HG03066 (cell line): ENCODE measurements at regions not wholly inside any gene's neighbourhood (a gene's known extent, or its start where the extent isn't known, plus 50 kb on each side); places are given as distances from the start of the nearest gene placed in this dataset.

Experiments used
- ATAC-seq: cut with Tn5 transposase; IDR thresholded peaks from one replicate; pipeline ENCODE4 v1.9.1; 2021; ENCODE audit warnings: low read depth; ENCODE audit not compliant: unreplicated experiment

DNA sequence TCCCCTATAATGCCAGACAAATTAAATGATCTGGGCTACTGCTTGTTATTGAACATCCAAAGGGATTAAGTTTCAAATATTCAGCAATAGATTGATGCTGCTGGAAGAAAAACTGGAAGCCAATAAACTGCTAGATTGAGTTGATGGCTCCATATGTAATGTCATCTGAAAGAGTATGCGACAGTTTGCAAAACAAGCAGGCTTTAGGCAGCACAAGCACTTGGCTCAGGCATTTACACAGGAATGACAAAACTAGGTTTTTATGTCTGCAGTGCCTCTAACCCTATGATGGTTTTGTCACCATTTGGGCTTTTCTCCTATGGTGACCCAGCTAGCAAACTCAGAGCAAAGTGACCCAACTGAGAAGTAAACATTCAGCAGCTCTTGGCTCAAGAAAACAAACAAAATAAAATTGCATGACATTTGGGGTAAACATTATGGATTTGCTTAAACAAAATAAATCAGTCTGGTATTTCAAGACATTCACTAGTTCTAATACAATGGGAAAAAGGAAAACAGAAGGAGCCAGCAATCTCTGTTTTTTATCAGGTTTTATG lies 978.5 kb downstream of the DTWD2 start:
- ATAC-seq = no peak

DNA sequence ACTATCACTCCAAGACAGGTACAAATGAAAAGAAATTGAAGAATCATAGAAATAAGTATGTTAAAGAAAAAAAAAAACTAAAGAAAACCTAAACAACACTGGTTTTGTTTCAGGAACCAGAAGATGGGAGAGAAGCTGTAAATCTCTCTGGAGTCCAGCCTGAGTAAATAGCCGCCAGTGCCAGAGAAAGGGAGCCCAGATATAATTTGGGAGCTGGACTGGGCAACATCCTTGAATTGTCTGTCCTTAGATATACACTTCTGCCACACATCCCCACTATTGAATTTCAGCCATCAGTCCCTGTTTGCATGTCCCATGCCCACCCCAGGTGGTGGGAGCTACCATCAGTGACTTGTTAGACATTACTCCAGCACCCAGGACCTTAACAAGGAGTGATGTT lies 979.6 kb downstream of the DTWD2 start:
- no peak for ATAC-seq

- ATAC-seq = no peak
Measured at GRCh38 chr5:118007262-118007661, 981.1 kb downstream of the DTWD2 start.

- no peak for ATAC-seq
Measured at GRCh38 chr5:118006219-118006618, 982.1 kb downstream of the DTWD2 start.

DNA sequence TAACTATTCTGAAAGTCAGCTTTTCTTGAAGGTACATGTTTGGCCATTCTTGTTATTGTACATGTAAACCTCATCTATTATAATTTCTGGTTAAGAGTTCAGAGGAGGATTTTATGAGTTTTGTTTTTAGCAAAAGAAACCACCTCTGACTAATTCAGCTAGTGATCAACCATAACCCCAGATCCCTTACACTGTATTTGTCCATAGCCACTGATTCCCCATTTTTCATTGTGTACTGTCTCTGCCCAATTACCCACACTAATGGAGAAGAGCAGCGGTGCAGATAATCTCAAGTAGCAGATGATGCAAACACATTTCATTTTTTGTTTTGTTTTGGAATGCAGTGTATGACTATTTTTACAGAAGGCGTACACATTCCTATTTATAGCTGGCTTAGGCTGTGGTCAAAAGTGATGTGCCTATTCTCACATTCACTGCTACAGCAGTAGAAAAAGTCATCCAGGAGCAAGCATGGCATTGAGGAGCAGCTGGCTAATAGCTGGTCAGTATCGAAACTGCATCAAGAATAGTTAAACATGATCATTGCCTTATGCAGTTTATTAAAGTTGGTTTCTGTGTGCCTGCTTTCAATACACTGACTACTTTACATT lies 988.3 kb downstream of the DTWD2 start:
- no peak for ATAC-seq

DNA sequence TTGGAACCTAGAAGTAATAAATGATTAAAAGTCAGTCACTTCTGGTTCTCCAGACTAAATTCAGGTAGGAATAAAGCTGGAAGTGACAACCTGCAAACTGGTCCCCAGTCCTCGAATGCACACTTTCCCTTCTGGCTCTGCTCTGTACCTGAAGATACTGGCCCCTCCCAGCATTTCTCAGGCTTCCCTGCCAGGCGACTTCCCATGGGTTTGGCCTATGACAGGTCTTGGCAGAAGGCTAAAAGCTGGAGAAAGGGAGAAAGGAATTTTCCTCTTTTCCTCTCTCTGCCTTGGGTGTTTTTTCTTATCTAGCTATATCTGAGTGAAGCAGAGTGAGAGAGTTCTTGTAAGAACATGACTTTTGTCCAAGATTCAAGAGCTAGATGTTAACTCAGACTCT lies 1005.7 kb downstream of the DTWD2 start:
- no peak for ATAC-seq

- ATAC-seq = no peak
Measured at GRCh38 chr5:117973785-117974184, 1014.6 kb downstream of the DTWD2 start.

DNA sequence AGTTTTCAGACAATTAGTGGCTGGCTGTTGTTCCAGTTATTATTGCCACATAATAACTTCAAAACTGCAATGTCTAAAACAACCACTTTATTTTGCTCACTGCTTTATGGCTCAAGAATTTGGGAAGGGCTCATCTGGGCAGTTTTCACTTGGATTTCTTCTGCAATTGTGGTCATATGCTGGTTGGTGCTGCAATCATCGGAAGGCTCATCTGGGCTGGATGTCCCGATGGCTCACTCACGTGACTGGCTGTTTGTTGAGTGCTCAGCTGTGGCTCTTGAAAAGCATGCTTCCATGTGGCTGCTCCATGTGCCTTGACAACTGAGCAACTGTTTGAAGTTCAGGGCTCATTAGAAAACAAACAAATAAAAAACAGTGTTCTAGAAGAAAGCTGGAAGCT lies 1032.5 kb downstream of the DTWD2 start:
- no peak for ATAC-seq

DNA sequence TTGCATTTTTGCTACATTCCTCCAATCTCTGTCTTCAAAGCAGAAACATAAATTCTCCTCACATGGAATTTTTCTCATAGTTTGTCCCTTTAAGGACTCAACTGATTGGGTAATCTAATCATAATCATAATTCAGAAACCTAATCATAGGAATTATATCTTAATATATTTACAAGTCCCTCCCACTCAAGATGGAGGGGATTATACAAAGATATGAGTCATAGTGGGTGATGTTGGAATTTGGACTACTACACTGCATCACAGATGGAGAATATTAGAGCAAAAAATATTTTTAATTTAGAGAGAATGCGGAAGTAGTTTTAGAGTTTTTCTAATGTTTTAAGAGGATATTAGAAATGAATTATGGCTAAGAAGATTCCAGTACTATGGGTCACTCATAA lies 1034.0 kb downstream of the DTWD2 start:
- ATAC-seq = no peak

DNA sequence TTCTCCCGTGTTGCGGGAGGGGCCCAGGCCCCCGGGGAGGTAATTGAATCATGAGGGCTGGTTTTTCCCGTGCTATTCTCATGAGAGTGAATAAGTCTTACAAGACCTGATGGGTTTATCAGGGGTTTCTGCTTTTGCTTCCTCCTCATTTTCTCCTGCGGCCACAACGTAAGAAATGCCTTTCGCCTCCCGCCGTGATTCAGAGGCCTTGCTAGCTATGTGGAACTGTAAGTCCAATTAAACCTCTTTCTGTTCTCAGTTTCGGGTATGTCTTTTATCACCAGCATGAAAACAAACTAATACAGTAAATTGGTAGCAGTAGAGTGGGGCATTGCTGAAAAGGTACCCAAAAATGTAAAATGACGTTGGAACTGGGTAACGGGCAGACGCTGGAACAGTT lies 1035.1 kb downstream of the DTWD2 start:
- no peak for ATAC-seq

- ATAC-seq = no peak
Measured at GRCh38 chr5:117947836-117948235, 1040.5 kb downstream of the DTWD2 start.

DNA sequence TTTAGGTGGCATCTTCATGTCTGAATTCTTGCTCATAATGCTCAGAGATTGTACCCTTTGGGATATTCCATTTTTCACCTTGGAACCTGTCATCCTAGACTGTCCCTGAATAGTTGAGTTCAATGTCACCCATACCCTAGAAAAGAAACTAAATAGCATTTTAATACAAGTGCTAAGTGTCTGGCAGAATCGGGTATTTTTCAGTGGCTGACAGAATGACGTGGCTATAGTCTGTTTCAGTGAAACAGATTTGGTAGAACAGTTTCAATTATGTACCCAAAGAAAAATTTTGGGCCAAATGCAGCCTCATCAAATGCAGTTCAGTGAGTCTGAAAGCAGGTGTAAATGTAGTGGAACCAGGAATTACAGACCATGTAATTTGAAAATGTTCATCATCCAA lies 1041.2 kb downstream of the DTWD2 start:
- no peak for ATAC-seq

DNA sequence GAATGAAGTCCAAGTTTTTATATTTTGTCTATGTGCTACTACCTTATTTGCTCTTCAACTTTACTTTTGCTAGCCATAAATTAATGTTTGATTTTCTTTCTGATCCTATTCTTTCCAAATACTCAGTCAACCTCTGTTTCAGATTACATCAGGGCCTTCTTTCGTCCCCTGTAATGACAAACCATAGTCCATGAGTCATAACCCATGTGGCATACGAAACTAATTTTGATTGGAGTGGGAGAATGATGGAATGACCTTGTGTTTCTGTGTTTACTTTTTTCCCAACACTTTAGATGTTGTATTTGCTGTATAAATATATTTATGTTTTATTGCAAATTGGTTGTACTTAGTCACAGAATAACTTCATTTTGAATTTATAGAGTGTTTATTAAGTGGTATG lies 1043.1 kb downstream of the DTWD2 start:
- ATAC-seq = no peak

- ATAC-seq = no peak
Measured at GRCh38 chr5:117943541-117943940, 1044.8 kb downstream of the DTWD2 start.

- ATAC-seq = no peak
Measured at GRCh38 chr5:117942861-117943519, 1045.4 kb downstream of the DTWD2 start.

DNA sequence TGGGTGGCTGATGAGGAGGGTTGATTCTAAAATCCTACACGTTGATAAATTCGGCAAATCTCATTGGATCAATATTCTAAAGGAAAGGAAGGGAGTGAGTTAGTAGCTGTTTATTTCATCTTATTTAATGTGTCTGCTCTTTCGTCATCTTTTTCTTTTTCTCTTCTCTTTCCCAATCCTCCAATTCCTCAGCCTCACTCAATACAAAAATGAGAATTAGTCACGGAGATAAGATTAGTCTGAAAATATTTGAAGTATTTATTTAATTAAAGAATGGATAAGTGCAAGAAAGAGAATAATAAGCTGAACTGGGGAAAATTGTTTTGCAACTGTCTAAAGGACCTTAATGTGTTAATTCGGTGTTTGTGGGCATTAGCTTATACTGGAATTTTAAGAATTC lies 1095.1 kb downstream of the DTWD2 start:
- no peak for ATAC-seq

DNA sequence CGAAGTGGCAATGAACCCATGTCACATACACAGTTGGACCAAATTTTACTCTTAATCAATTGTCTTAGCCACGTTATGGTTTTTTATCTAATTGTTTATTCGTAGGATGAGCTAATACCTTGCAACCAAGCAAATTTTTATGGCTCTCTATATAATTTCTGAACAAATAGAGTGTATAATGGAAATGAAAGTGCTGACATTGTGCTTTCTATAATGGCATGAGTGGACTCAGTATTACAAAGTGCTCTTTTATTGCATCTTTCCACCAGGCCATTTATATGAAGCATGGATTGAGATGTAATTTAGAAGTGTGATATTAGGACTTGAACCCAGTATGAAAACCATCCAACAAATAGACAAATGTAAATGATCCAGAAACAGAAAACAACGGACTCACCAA lies 1096.0 kb downstream of the DTWD2 start:
- no peak for ATAC-seq

DNA sequence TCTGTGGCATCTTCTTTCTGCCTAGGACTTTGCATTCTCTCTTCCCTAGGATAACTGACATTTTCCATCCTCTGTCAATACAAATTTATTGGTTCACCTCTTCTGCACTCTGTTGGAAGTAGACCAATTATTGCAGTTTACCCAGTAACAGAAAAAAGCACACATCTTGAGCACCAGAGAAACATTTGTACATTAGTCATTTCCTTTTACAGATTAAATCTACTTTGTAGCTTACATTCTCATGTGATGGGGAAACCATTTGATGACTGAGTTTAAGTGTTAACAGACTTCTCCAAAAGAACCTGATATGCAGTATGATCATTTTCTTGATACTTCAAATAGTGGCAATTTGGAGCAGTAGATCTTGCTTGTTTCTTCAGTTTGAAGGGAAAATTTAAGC lies 1098.8 kb downstream of the DTWD2 start:
- ATAC-seq = no peak

DNA sequence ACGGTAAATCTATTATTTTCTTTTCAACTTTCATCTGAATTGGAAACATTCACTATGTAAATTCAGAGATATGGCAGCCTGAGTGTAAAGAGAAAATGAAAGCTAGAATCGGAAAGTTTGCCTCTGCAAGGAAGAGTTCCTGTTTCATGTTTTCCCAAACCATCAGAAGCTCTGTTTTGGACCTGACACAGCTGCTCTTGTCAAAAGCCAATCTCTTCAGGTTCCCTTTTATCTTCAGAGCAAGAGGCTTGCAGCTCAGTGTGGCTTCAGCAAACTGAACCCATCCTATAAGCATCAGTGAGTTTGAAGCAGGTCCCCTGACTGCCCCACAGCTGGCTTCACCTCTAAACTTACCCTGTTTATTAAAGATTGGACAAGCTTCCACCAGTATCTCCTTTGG lies 1099.7 kb downstream of the DTWD2 start:
- ATAC-seq = peak; percentile 87

- no peak for ATAC-seq
Measured at GRCh38 chr5:117881426-117882230, 1106.7 kb downstream of the DTWD2 start.

DNA sequence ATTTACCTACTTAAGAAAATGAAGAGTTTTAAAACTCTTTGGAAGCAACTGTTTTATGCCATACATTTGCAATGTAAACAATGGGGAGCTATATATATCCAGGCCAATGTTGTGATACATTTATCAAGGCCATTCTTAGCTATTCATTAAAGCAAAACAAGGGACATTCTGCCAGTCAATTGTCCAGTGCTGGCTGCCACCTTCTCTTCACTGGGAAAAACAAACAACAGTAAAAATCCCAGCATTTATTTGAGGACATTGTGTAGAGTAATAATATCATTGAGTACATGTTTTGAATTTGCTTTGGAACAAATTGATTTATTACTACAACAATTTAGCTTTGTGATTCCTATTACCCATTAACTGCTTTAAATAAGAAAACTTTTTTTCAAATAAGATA lies 1107.4 kb downstream of the DTWD2 start:
- ATAC-seq = no peak

GRCh38 chr5:117877731-117878130 lies 1110.6 kb downstream of the DTWD2 start:
- no peak for ATAC-seq
